ENCODE measurements at regions not wholly inside any gene's neighbourhood (a gene's known extent, or its start where the extent isn't known, plus 50 kb on each side); places are given as distances from the start of the nearest gene placed in this dataset.
"Not testable (repeated sequence)": the region's sequence is repeated elsewhere in the genome, so short reads cannot be mapped to it uniquely, and the experiment has no call there.

DNA sequence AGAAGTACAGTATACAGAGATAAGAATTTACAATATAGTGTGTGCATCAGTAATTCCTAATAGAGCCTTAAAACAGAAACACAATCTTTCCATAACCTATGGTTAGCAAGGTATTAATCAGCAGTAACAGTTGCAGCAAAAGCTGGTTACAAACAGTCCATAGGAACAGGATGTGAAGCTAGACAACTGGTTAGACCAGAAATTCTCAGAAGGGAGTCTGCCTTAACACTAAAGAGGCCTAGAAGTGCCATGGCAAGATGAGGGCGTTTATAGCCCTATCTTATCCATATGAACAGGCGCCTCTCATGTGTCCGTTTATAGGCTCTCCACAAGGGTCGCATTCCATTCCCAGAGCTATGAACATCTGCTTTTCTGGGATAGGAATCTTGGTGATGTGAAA, 450.1 kb downstream of the C12orf50 start:
- DNase-seq (ENCODE audit: low read depth): not testable (repeated sequence)

DNA sequence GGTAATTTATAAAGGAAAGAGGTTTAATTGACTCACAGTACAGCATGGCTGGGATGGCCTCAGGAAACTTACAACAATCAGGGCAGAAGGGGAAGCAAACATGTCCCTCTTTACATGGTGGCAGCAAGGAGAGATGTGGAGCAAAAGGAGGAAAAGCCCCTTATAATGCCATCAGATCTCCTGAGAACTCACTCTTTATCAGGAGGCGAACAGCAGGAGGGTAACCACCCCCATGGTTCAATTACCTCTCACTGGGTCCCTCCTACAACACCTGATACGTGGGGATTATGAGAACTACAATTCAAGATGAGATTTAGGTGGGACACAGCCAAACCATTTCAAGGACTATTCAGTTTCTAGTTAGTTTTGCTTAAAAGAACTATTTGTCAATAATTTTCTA, 453.3 kb downstream of the C12orf50 start:
- no peak for DNase-seq (ENCODE audit: low read depth)

DNA sequence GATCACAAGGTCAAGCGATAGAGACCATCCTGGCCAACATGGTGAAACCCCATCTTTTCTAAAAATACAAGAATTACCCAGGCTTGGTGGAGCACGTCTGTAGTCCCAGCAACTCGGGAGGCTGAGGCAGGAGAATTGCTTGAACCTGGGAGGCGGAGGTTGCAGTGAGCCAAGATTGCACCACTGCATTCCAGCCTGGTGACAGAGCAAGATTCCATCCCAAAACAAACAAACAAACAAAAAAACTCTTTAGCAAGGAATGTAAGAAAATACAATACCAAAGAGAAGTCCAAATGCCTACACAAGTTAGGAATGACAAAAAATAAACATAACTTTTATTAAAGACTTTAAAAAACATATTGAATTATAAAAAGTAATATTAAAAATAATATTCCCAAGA, 462.3 kb downstream of the C12orf50 start:
- not testable (repeated sequence) for DNase-seq (ENCODE audit: low read depth)

DNA sequence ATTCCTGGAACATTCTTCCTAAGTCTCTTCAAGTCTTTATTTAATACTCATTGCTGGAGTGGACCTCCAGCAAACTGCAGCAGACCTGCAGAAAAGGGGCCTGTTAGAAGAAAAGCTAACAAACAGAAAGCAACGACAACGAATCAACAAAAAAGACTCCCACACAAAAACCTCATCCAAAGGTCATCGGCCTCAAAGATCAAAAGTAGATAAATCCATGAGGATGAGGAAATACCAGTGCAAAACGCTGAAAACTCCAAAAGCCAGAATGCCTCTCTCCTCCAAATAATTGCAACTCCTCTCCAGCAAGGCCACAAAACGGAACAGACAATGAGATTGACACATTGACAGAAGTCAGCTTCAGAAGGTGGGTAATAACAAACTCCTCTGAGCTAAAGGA, 472.2 kb downstream of the C12orf50 start:
- DNase-seq (ENCODE audit: low read depth): no peak

DNA sequence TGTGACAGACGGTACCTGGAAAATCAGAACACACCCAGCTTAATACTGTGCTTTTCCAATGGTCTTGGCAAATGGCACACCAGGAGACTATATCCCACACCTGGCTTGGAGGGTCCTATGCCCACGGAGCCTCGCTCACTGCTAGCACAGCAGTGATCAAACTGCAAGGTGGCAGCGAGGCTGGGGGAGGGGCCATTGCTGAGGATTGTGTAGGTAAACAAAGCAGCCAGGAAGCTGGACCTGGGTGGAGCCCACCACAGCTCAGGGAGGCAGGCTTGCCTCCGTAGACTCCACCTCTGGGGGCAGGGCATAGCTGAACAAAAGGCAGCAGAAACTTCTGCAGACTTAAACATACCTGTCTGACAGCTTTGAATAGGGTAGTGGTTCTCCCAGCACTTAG, 498.0 kb downstream of the C12orf50 start:
- DNase-seq (ENCODE audit: low read depth): not testable (repeated sequence)

DNA sequence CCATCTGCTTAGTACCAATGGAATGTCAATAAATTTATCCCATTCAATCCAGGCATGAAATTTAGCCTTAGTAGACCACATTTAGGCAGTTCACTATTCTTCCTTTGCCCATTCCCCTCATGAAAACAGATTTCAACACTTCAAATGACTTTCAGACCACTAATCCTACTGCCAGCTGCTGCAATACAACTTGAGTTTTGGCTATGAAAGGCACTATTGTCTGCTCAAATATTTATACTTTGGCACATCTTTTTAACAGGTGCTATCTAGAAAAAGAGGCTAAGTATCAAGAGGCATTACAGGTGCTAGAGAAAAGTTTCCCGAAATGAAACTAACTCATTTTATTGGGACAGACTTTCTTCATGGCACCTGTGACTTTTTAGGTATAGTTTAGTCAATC, 499.8 kb downstream of the C12orf50 start:
- no peak for DNase-seq (ENCODE audit: low read depth)

DNA sequence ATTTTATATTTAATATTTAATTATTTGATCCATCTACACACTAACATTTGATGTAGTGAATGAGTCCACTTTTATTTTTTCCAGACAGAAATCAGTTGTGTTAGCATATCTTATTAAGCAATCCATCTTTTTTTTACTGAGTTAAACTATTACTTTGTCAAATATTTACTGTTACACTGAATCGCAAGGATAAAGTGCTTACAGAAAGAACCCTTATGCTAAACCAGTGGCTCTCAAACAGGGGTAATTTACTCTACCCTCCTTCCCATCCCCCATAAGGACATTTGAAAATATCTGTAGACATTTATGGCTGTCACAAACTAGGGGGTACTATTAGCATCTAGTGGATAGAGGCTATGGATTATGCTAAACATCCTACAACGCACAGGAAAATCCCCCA, 508.2 kb downstream of the C12orf50 start:
- DNase-seq (ENCODE audit: low read depth): no peak

DNA sequence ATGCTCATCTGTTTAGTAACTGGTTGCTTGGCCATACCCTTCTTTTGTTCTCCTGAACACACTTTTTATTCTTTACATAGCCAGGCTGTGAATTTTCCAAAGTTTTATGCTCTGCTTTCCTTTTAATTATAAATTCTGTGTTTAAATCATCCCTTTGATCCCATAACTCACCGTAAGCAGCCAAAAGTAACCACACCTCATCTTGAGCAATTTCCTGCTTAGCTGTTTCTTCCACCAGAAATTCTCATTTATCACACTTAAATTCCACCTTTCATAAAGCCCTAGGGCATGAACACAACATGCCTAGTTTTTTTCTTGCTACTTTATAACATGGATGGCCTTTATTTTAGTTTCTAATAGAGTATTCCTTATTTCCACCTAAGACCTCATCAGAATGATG, 510.7 kb downstream of the C12orf50 start:
- DNase-seq (ENCODE audit: low read depth): peak; percentile 17

DNA sequence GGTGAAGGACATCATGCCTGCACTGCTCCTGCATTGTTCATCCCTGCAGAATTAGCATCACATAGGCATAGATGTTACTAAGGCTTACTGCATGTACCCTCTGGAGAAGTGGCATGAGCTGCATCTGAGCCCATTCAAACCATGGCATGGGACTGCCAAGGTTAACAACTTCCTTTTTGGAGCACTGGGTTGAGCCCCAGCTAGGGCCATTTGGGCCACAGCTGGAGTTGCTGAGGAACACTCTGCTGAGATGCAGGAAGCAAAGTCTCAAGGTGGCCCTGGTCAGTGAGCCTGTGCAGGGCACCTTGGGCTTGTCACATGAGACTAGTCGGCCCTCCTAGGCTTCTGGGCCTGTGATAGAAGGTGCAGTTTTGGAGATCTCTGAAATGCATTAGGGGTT, 511.2 kb downstream of the C12orf50 start:
- DNase-seq (ENCODE audit: low read depth): no peak

DNA sequence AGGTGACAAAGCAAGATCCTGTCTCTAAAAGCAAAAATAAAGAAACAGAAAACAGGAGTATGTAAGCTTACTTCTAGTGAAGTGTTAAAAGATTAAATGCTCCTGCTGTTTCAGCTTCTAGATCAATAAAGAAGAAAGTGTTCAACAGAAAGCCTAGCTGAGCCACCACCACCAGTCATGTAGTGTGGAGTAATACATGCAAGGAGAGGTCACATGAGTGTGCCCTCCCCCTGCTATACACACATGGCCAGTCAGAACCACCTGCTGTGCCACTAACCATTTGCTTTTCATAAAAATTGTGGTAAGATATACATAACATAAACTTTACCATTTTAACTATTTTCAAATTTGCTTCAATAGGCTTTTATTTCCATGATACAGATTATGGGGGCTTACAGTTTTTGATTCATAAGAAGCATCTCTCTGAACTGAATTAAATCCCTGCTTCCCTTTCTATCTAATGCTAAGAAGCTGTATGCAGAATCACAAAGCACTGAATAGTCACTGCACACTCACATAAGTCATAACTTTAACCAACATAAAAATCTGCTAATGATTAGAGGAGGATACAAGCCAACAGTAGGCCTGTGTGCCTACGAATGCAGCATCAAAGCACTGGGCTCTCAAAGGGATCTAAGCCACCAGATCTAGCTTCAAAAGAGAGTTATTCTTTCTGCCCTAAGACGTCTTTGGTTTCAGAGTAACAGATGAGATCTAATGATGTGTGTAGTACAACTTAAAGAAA, 515.5 kb downstream of the C12orf50 start:
- DNase-seq (ENCODE audit: low read depth): no peak

DNA sequence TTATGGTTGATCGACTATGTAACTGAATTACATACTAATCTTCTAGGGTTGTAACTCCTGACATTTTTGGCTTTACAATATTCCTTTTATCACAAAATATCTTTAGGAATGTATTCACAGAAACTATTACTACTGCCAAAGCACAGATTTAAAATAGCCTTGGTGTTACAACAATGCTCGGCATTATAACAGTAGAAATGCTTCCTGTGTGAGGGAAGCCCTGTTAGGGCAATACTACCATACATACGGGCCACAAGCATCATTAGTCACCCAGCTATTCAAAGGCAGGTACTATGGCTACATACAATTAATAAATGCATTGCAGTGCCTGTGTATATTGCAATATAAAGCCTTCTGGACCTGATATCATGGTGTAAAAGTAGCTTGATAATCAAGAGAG, 517.8 kb downstream of the C12orf50 start:
- DNase-seq (ENCODE audit: low read depth): no peak

DNA sequence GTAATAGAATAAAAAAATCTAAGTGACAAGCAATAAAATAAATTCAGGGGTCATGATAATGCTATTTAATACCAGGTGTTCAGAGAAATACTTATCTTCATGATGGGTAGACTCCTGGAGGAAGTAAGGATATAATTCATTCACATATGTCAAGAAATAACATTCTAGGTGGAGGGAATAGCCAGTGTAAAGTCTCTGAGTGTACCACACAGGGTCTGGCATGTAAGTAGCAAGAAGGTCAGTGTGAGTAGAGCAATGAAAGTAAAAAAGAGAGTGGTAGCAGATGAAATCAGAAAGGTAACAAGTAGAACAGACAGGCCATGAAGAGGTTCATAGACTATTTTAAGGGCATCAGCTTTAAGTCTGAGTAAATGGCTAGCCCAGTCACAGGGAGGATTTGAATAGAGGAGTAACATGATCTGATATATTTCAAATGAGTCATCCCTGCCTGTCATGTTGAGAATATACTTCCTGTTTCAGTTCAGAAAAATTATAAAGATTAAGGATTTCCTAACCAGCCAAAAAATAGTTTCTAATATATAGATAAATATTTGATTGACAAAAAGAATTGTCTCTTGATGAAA, 519.9 kb downstream of the C12orf50 start:
- peak; percentile 51 for DNase-seq (ENCODE audit: low read depth)

DNA sequence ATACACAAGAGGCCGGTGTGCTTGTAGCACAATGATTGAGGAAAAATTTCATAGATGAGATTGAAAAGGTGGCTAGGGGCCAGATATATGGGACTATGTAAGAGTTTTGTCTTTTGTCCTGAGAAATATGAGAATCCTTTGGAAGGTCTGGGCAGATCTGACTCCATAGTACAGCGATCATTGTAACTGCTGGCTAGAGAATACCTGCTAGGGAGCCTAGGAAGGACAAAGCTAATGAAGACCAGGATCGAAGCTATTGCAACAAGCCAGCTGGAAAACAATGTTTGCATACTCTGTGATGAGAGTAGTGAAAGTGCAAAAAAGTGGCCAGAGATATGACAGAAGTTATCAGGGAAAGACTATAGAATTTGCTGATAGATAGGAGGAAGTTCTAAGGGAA, 537.6 kb downstream of the C12orf50 start:
- no peak for DNase-seq (ENCODE audit: low read depth)

DNA sequence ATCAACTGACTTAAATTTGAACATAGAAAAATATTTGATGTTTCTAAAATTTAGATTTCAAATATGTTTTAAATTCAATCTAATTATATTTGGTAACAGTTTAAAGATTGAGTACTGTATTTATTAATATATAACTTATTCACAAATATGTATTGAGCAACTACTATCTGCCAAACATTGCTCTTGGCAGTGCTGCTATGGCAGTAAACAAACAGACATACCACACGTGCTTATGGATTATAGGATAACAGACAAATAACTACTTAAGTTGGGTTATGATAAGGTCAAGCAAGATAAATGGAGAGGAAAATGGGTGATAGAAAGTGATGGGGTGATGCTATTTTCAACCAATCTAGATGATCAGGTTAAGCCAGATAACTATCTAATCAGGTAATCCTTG, 538.1 kb downstream of the C12orf50 start:
- DNase-seq (ENCODE audit: low read depth): no peak

DNA sequence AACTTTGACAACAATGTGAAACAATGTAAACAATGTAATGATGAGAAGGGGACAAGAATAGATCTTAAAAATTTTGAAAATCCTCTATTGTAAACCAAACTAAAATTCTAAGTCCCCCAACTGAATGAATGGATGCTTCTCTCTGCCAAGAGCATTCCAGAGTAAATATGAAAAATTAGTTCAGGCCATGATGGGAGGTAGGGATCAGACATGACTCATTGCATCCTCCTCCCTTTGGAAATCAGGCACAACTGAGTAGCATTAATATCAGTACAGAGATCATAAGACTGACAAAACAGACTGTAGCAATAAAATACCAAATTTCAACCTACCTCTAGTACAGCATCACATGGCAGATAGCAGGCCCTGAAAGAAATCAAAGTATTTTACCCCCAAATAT, 559.9 kb downstream of the C12orf50 start:
- no peak for DNase-seq (ENCODE audit: low read depth)

DNA sequence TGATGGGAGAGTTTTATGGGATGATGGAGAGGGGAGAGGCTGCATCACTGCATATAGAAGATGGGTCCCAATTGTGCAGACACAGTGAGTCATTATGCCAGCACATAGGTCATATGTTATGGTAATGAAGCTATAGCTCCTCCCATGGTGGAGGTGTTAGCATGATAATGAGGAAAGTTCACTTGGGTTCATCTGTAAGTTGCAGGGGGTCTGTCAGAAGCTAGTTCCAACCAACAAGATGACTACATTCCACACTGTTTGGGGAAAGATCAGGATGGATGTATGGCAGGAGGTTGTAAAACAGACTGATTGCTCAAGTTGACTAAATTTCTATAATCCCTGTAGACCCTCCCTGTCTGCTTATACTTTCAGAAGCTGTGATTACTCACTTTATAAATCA, 561.3 kb downstream of the C12orf50 start:
- DNase-seq (ENCODE audit: low read depth): no peak

DNA sequence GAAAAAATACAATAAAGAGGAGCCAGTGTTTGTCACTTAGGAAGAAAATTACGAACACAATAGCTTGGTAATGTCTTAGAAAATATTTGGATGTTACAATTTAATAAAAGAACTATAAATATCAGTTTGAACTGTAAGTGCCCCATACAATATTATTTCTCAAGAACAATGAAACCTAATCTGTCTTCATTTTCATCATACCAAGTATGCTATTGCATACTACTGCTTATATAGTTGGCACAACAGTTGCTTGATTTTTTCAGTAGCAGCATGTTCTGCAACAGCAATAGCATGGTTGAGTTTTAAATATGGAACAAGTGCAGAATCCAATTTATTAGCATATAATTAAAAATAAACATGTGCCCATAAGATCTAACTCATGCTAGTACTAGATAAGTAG, 564.6 kb downstream of the C12orf50 start:
- DNase-seq (ENCODE audit: low read depth): no peak

DNA sequence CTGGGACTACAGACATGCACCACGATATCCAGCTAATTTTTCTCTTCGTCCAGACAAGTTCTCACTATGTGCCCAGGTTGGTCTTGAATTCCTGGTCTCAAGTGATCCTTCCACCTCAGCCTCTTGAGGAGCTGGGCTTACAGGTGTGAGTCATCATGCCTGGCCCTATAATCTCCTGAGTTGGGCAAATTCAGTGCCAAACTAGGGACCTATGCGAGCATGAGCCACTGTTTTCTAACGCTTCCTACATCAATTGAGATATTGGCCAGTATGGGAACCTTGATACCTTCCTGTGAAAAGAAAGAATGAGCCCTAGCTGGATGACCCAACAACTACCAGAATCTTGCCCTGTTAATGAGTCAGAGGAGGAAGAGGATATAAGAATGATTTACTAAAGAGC, 585.2 kb downstream of the C12orf50 start:
- no peak for DNase-seq (ENCODE audit: low read depth)

DNA sequence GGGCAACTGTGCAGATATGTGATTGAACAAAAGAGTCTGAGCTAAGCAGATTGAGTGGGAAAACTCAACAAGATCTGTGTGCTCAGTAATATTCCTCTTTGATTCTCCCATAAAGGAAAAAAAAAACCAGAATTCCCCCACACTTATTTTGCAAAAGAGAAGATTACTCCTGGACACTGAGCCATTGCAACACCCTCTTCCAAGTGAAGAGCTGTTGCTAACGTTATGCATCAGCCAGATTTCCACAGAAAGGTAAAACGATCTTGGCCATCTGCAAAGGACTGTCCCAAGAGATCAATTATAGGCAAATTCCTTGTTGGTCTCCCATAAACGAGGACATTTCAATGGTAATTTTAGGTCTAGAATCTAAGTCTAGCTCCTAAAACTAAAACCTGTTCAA, 587.7 kb downstream of the C12orf50 start:
- no peak for DNase-seq (ENCODE audit: low read depth)

DNA sequence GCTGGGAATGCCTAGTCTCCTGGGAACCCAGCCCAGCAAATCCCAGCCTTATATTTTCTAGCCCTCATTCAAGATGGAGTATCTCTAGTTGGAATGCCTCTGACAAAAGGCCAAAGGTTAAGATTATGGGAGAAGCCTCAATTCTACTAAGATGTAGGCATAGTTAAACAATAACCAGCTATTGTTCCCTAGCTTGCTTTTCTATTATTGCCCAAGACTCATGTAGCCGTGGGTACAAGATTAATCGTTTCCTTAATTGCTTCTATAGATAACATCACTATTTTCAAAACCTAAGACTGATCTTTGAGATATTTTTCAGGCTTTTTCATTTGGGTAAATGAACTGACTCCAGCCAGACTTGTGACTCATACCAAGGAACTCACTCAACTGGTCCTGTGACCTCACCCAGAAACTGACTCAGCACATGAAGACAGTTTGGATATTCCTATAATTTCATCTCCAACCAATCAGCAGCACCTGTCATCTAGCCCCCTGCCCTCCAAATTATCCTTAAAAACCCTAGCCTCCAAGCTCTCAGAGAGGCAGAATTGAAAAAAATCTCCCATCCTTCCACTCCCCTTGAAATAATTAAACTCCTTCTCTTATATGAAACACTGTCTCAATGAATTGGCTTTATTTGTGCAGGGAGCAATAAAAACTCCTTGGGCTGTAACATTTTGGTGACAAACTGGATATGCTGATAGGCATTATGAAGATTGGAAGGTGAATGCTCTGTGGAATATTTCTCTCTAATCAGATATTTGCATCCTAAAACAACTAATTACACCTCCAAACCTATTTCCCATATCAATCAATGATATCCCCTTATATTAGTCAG, 589.0 kb downstream of the C12orf50 start:
- peak; percentile 88 for DNase-seq (ENCODE audit: low read depth)

DNA sequence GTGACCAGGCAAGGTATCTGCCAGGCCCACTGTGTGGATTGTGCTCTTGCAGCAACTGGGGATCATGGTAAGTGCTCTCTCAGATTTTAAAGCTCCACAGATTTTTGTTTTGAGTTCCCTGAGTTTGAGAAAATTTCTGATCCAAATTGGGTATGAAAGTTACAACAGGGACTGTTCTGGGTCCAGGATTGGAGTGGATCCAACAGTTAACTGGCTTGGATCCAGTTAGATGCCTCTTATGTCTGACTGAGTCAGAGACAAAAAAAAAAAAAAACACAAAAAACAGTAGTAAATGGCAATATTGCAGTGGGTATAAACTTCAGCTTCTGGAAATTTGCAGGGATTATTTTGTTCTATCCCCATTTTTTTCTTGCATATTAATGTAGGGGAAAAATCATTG, 598.8 kb downstream of the C12orf50 start:
- peak; percentile 30 for DNase-seq (ENCODE audit: low read depth)

DNA sequence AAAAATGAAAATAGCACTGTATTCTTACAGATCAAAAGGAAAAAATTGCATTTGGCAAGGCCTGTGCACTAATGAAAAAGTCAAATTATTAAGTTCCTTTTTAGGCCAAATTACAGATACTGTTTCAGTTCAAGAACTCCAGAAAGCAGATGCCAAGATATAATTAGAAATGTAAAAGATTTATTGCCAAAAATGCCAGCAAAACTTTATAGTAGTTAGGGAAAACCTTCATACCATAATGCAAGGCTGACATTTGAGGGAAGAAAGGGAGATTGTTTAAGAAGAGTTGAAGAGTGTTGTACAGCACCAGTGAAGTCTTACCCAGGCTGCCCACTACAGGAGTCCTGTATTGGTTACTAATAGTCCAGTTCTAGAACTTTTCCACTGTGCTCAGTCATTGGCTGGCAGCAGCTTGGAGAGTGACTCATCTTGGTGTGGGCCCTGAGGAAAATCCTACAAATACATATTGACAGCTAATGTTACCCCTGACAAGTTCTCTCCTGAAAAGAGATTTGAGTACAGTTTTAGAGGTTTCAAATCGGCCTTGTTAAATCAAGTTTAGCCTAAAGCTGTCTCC, 600.4 kb downstream of the C12orf50 start:
- DNase-seq (ENCODE audit: low read depth): peak; percentile 73

DNA sequence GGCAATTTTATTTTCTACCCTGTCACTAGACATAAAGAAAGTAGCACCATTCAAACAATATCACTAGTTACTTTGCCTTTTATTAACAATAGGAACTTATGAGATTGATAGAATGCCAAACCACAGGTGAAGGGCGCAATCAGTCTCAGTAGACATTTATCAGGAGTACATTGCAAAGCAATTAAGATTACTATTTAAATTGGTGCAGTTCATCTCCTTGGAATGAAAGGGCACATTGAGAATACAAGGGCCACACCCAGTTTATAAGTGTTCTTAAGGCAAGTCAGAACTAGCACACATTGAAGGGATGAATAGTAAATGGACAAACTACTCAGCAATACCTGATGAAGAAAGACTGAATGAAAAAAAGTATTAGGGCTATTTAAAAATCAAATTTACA, 601.4 kb downstream of the C12orf50 start:
- DNase-seq (ENCODE audit: low read depth): no peak

Data from RPMI7951 (cell line).